Glomerular visceral epithelial cell (primary cell): ENCODE measurements at regions not wholly inside any gene's neighbourhood (a gene's known extent, or its start where the extent isn't known, plus 50 kb on each side); places are given as distances from the start of the nearest gene placed in this dataset.

Experiments
- DNase-seq: peaks from one replicate; pipeline ENCODE4 v3.0.0-alpha.2; 2016; ENCODE audit errors: extremely low spot score

GRCh38 chr2:14520385-14520945 is 112.1 kb upstream of the LRATD1 start:
- DNase-seq, result no peak

GRCh38 chr2:14524041-14524802 is 108.3 kb upstream of the LRATD1 start:
- DNase-seq, result no peak

DNA sequence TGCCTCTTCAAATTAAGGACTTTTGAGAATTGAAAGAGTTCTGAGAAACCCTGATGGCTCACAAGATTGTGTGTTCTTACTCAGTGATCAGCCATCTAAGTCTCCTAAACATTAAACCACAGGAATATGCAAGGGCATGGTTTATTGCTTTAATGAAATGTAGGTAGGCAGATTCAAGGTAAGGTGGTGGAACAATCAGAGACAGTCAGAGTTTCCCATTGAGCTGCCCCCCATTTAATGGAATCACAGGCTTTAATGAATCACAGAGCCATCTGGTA is 107.8 kb upstream of the LRATD1 start:
- no peak for DNase-seq

- DNase-seq, result no peak
These were observed 102.0 kb upstream of the LRATD1 start for GRCh38 chr2:14530506-14530905.

DNA sequence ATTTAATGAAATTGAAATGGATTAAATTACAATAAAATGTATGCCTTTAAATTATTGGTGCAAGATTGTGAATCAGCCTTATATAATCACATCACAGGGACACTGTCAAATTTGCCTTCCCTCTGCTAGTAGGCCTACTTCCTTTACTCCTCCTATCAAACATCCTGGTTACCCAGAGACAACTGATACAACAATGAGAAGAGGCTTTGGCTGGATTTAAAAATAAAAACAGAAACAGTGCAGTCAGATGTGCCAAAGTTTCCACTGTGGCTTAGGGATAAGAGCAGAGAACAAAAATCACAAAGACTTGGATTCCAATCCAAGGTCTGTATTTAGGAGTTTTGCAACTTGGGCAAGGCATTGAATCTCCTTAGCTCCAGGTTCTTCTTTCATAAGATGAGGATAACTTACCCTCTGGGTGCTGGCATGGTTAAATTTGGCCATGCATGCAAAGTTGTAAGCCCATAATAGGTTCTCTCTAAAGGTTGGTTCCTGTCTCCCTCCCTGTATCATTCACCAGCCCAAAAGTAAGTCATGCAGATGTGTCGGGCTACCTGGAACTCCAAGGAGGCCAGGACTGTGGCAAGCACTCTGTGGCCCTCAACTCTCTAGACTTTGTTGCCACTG is 99.3 kb upstream of the LRATD1 start:
- no peak for DNase-seq

DNA sequence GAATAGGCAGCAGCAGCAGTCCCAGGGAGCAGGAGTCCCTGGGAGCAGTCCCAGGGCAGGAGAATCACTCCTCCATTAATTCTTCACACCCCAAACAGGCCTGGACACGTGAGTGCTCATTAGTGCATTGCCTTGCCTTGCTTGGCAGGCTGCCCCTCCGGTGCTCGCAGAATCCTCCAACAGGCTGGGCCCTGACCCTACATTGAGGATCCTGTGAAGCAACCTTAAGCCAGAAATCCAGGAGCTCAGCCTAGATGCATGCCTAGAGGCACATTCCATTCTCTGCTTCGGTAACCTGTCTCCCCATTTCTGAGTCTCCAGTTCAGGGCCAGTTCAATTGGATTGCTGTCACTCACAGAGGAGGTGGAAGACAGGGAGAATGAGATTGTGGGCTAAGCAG is 97.4 kb upstream of the LRATD1 start:
- DNase-seq, result no peak

- no peak for DNase-seq
These were observed 95.5 kb upstream of the LRATD1 start for GRCh38 chr2:14536976-14537375.

GRCh38 chr2:14540015-14540414 is 92.5 kb upstream of the LRATD1 start:
- DNase-seq, result no peak

DNA sequence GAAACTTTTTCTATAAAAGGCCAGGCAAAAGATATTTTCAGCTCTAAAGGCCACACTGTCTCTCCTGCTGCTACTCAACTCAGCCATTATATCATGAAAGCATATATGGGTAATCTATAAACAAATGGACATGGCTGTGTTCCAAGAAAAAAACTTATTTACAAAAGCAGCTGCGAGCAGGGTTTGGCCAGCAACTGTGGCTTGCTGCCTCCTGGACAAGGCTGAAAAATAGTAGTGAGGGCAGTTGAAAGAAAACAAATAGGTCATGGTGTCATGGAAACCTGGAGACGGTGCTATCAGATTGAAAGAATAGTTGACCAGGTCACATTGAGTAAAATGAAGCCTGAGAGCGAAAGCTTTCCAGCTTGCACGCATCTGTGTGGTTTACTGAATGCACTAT is 89.2 kb upstream of the LRATD1 start:
- DNase-seq, result no peak

- DNase-seq, result no peak
These were observed 88.3 kb upstream of the LRATD1 start for GRCh38 chr2:14544247-14544646.

DNA sequence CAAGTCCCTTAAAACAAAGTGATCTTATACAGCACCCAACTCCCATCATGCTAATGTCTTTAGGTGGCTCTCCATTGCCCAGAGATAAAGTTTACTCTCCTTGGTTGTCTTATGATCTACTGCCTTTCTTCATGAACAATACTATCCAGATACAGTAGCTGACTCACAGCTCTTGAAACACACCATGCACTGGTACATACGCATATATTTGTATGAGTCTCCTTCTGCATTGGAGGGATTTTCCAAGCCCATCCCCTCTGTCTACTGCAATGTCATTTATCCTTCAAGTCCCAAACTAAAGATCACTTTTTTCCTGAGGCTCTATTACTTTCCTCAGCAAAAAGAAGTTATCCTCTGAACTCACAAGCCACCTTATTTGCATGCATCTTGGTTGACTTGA is 84.7 kb upstream of the LRATD1 start:
- no peak for DNase-seq

GRCh38 chr2:14550658-14551057 is 81.9 kb upstream of the LRATD1 start:
- DNase-seq, result no peak

GRCh38 chr2:14551069-14551468 is 81.4 kb upstream of the LRATD1 start:
- no peak for DNase-seq

- DNase-seq, result no peak
These were observed 80.2 kb upstream of the LRATD1 start for GRCh38 chr2:14552286-14552685.

DNA sequence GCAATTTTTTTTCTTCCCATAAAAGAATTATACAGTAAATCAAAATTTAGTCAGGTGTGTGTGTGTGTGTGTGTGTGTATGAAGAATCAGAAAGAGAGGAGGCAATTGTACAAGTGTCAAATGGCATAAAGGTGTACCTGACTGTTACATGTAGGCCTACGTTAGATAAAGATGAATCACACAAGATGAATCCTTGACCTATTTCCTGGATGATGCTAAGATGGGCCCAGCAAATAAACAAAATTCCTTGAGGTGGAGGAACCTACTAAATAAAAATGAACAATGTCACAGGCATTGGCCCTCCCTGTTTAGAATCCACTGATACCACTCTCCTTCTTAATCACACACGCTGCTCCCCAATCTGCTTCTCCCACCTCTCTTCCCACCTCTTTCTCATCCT is 79.7 kb upstream of the LRATD1 start:
- DNase-seq, result no peak

- no peak for DNase-seq
These were observed 77.5 kb upstream of the LRATD1 start for GRCh38 chr2:14554849-14555545.

DNA sequence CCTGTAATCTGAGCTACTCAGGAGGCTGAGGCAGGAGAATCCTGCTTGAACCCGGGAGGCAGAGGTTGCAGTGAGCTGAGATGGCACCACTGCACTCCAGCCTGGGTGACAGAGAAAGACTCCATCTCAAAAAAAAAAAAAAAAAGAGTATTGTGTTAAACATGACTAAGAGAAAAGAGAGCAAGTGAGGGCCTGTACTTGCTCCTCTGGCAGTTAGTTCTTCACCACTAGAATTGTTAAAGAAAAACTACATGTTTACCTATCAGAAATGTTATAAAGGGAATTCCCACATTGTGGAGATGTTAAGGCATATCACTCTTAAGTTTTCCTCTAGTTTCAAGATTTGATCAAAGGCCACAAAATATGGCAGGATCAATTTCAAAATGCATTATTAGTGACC is 75.4 kb upstream of the LRATD1 start:
- DNase-seq, result no peak

GRCh38 chr2:14557916-14558315 is 74.6 kb upstream of the LRATD1 start:
- DNase-seq, result no peak

GRCh38 chr2:14558335-14558919 is 74.1 kb upstream of the LRATD1 start:
- DNase-seq, result no peak

GRCh38 chr2:14560716-14561115 is 71.8 kb upstream of the LRATD1 start:
- DNase-seq, result no peak

DNA sequence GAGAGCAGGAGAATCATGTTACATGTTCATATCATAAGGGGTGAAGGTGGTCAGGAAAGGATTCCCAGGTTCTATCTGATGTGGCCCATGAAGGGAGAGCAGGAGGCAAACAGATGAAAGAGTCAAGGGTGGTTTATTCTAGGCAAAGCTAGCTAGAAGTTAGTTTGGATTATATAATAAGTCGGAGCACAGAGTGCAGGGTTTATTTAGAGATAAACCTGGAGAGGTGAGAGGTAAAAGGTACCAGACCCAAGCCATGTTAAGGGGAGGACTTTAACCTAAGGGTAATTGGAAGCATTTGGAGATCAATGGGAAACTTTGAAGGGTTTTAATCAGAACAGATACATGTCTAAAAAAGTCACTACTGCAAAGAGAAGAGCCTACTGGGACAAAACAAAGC is 69.2 kb upstream of the LRATD1 start:
- DNase-seq, result no peak

DNA sequence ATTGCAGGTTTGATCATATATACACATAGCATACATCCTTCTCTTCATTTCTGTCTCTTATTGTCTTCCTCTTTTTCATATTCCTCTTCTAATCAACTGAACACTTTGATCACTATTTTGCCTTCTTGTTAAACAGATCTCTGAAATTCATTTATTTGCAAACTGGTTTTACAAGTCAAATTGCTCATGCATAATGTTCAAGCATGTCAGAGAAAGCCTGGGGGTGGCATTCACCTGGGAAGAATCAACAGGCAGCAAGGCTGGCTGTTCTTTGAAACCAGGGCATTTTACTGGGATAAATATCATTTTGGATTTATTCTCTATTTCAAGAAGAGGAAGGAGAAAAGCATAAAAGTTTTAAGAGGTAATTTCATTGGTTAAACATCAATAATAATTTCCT is 66.9 kb upstream of the LRATD1 start:
- no peak for DNase-seq

- no peak for DNase-seq
These were observed 65.0 kb upstream of the LRATD1 start for GRCh38 chr2:14567561-14567960.
